ENCODE measurements at regions not wholly inside any gene's neighbourhood (a gene's known extent, or its start where the extent isn't known, plus 50 kb on each side); places are given as distances from the start of the nearest gene placed in this dataset.

GRCh38 chr2:240251848-240252190, 111.4 kb upstream of the OTOS start:
- no peak for DNase-seq
- no peak overlapping the region for H3K4me3 Mint-ChIP-seq
- H3K9me3 ChIP-seq (replicated peaks in 1 of 2; ENCODE audit: control insufficient read depth in 1 of 2, insufficient read depth in 1 of 2, low read length in 2 of 2) = no peaks in the 10 kb centered on the region
- TF ChIP-seq CTCF (IDR thresholded peaks at IDR 0.05) = no peak
- H2AFZ ChIP-seq (ENCODE audit: insufficient read depth, low read depth, low read length, poor library complexity, severe bottlenecking) = no peak overlapping the region
- H3K4me1 ChIP-seq (ENCODE audit: control insufficient read depth in 1 of 2, insufficient read depth in 2 of 2, low read length in 2 of 2) = peaks cover 0 to 6% of the 10 kb centered on the region in 2 donors
- H4K20me1 ChIP-seq (ENCODE audit: insufficient read depth, low read length) = no peaks in the 10 kb centered on the region
- no peaks in the 10 kb centered on the region for H3K36me3 Mint-ChIP-seq
- no peaks in the 10 kb centered on the region for H3K79me2 ChIP-seq (ENCODE audit: insufficient read depth, low read length)
- intact Hi-C loops (cut with micrococcal nuclease) = no loop called here
- H3K27me3 ChIP-seq (ENCODE audit: control insufficient read depth in 2 of 2, insufficient read depth in 2 of 2, low read length in 2 of 2) = no peaks in the 10 kb centered on the region
- no peaks in the 10 kb centered on the region for H3K36me3 ChIP-seq (replicated peaks in 1 of 2; ENCODE audit: control insufficient read depth in 1 of 2, insufficient read depth in 2 of 2, low read length in 2 of 2)
- H3K27ac Mint-ChIP-seq = peak overlapping the region in 1 of 7 donors; percentile 40
- H3K4me2 ChIP-seq (replicated peaks; ENCODE audit: extremely low read depth, low read length, poor library complexity, severe bottlenecking) = no peak overlapping the region
- H3K27me3 Mint-ChIP-seq (ENCODE audit: low read depth in 3 of 3) = peaks cover 1 to 7% (median 5%) of the 10 kb centered on the region in 3 donors
- H3K27ac ChIP-seq (ENCODE audit: low read depth in 1 of 2, low read length in 2 of 2) = no peak overlapping the region
- H3K4me1 Mint-ChIP-seq = peaks cover 3% of the 10 kb centered on the region
- no peak overlapping the region for H3K9ac ChIP-seq (ENCODE audit: insufficient read depth, low read length, poor library complexity, severe bottlenecking)
- 100% methylated on average over 3 of the region's 6 CpGs for WGBS (ENCODE audit: insufficient coverage)
- no peak overlapping the region for H3K4me3 ChIP-seq (replicated peaks in 1 of 3; ENCODE audit: low read depth in 2 of 3, low read length in 3 of 3)
- peaks cover 0 to 4% (median 2%) of the 10 kb centered on the region in 7 donors for H3K9me3 Mint-ChIP-seq

GRCh38 chr2:240252191-240252871, 111.9 kb upstream of the OTOS start:
- DNase-seq = no peak
- TF ChIP-seq CTCF (IDR thresholded peaks at IDR 0.05) = no peak
- peaks cover 1 to 5% (median 3%) of the 10 kb centered on the region in 3 donors for H3K27me3 Mint-ChIP-seq (ENCODE audit: low read depth in 3 of 3)
- Histone ChIP-seq H3K4me2 (replicated peaks; ENCODE audit: extremely low read depth, low read length, poor library complexity, severe bottlenecking) (no peak overlapping the region), H3K79me2 (ENCODE audit: insufficient read depth, low read length) (no peaks in the 10 kb centered on the region), H3K9ac (ENCODE audit: insufficient read depth, low read length, poor library complexity, severe bottlenecking) (no peak overlapping the region), H4K20me1 (ENCODE audit: insufficient read depth, low read length) (no peaks in the 10 kb centered on the region), H3K36me3 (replicated peaks in 1 of 2; ENCODE audit: control insufficient read depth in 1 of 2, insufficient read depth in 2 of 2, low read length in 2 of 2) (no peaks in the 10 kb centered on the region), H3K9me3 (replicated peaks in 1 of 2; ENCODE audit: control insufficient read depth in 1 of 2, insufficient read depth in 1 of 2, low read length in 2 of 2) (no peaks in the 10 kb centered on the region), H2AFZ (ENCODE audit: insufficient read depth, low read depth, low read length, poor library complexity, severe bottlenecking) (no peak overlapping the region), H3K4me3 (replicated peaks in 1 of 3; ENCODE audit: low read depth in 2 of 3, low read length in 3 of 3) (no peak overlapping the region), H3K27ac (ENCODE audit: low read depth in 1 of 2, low read length in 2 of 2) (no peak overlapping the region), H3K27me3 (ENCODE audit: control insufficient read depth in 2 of 2, insufficient read depth in 2 of 2, low read length in 2 of 2) (no peaks in the 10 kb centered on the region), H3K4me1 (ENCODE audit: control insufficient read depth in 1 of 2, insufficient read depth in 2 of 2, low read length in 2 of 2) (peaks cover 0 to 6% of the 10 kb centered on the region in 2 donors)
- H3K9me3 Mint-ChIP-seq = peaks cover 0 to 2% (median 1%) of the 10 kb centered on the region in 7 donors
- intact Hi-C loops (cut with micrococcal nuclease) = no loop called here
- H3K36me3 Mint-ChIP-seq = no peaks in the 10 kb centered on the region
- WGBS (ENCODE audit: insufficient coverage) = 89% methylated on average over 20 of the region's 20 CpGs
- H3K4me3 Mint-ChIP-seq = no peak overlapping the region
- no peak overlapping the region for H3K27ac Mint-ChIP-seq
- H3K4me1 Mint-ChIP-seq = peaks cover 3% of the 10 kb centered on the region

All from CD14-positive monocyte (primary cell).